Activated CD8-positive, alpha-beta T cell treated with anti-CD3 and anti-CD28 coated beads for 36 hours (primary cell): ENCODE measurements at regions not wholly inside any gene's neighbourhood (a gene's known extent, or its start where the extent isn't known, plus 50 kb on each side); places are given as distances from the start of the nearest gene placed in this dataset.

Source experiments
- ATAC-seq: fragments of 200-7000 bp; cut with Tn5 transposase; one replicate; pipeline ENCODE4 v1.10.0; 2021; ENCODE audit warnings: mild to moderate bottlenecking, moderate library complexity
- CTCF ChIA-PET: fragments of 350-600 bp; sonication (Branson Sonifier 250); formaldehyde crosslinking; loops from one replicate; lab custom pipeline; 2021; ENCODE audit warnings: antibody characterized with exemption; lab: Charles Lee
- POLR2A ChIA-PET: fragments of 350-600 bp; sonication (Branson Sonifier 250); formaldehyde crosslinking; loops from one replicate; lab custom pipeline; 2021; ENCODE audit warnings: antibody characterized with exemption; lab: Charles Lee
- DNase-seq: peaks from one replicate; pipeline ENCODE4 v3.0.0-alpha.2; 2020
- H3K27ac Mint-ChIP-seq: one replicate; pipeline ENCODE4 v1.8.0; 2021; ENCODE audit warnings: mild to moderate bottlenecking, mixed read lengths
- H3K27me3 Mint-ChIP-seq: one replicate; pipeline ENCODE4 v1.8.0; 2021; ENCODE audit warnings: mixed read lengths
- H3K36me3 Mint-ChIP-seq: one replicate; pipeline ENCODE4 v1.8.0; 2021; ENCODE audit warnings: low read depth, mixed read lengths
- H3K4me1 Mint-ChIP-seq: one replicate; pipeline ENCODE4 v1.8.0; 2021; ENCODE audit warnings: low read depth, mixed read lengths
- H3K4me3 Mint-ChIP-seq: one replicate; pipeline ENCODE4 v1.8.0; 2021; ENCODE audit warnings: mild to moderate bottlenecking, moderate library complexity, mixed read lengths
- H3K9me3 Mint-ChIP-seq: one replicate; pipeline ENCODE4 v1.8.0; 2021; ENCODE audit warnings: mixed read lengths
- intact Hi-C: fragments of 100-400 bp; cut with micrococcal nuclease; formaldehyde crosslinking; loops from one replicate; pipeline ENCODE4 v1.10.0; 2022
- TF ChIP-seq, protein P1 (sequence below): fragments of 200-600 bp; IDR thresholded peaks from one replicate; pipeline ENCODE4 v1.8.0; 2022; ENCODE audit warnings: antibody characterized with exemption, mild to moderate bottlenecking

GRCh38 chr14:37945959-37946358 lies 261.7 kb upstream of the SSTR1 start:
- TF ChIP-seq, protein P1, sequence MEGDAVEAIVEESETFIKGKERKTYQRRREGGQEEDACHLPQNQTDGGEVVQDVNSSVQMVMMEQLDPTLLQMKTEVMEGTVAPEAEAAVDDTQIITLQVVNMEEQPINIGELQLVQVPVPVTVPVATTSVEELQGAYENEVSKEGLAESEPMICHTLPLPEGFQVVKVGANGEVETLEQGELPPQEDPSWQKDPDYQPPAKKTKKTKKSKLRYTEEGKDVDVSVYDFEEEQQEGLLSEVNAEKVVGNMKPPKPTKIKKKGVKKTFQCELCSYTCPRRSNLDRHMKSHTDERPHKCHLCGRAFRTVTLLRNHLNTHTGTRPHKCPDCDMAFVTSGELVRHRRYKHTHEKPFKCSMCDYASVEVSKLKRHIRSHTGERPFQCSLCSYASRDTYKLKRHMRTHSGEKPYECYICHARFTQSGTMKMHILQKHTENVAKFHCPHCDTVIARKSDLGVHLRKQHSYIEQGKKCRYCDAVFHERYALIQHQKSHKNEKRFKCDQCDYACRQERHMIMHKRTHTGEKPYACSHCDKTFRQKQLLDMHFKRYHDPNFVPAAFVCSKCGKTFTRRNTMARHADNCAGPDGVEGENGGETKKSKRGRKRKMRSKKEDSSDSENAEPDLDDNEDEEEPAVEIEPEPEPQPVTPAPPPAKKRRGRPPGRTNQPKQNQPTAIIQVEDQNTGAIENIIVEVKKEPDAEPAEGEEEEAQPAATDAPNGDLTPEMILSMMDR = no peak
- intact Hi-C loops = no loop called here
- POLR2A ChIA-PET = interaction anchor here (0.6 kb wide), 1 partner anchor 135 kb away, joined by 3 read pairs; no protein-coding TSS in a partner anchor
- CTCF ChIA-PET = no interaction called here
- ATAC-seq (no peak), DNase-seq (no peak)
- Mint-ChIP-seq H3K36me3 (no peaks in the 10 kb centered on the region), H3K27me3 (peaks cover 1% of the 10 kb centered on the region), H3K4me3 (no peak overlapping the region), H3K9me3 (peaks cover 28% of the 10 kb centered on the region), H3K4me1 (no peaks in the 10 kb centered on the region), H3K27ac (no peak overlapping the region)

DNA sequence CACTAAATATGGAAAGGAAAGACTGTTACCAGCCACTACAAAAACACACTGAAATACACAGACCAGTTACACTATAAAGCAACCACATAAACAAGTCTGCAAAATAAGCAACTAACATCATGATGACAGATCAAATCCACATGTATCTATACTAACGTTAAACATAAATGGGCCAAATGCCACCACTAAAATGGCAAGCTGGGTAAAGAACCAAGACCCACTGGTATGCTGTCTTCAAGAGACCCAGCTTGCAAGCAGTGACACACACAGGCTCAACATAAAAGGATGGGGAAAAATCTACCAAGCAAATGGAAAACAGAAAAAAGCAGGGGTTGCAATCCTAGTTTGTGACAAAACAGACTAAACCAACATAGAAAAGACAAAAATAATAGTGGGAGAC lies 260.9 kb upstream of the SSTR1 start:
- no peaks in the 10 kb centered on the region for H3K4me1 Mint-ChIP-seq
- CTCF ChIA-PET = no interaction called here
- H3K27ac Mint-ChIP-seq = no peak overlapping the region
- H3K36me3 Mint-ChIP-seq = no peaks in the 10 kb centered on the region
- peaks cover 28% of the 10 kb centered on the region for H3K9me3 Mint-ChIP-seq
- TF ChIP-seq, protein P1 = no peak
- no peak for ATAC-seq
- no peak for DNase-seq
- POLR2A ChIA-PET = interaction anchor here (0.6 kb wide), 1 partner anchor 135 kb away, joined by 3 read pairs; no protein-coding TSS in a partner anchor
- intact Hi-C loops = no loop called here
- H3K4me3 Mint-ChIP-seq = no peak overlapping the region
- H3K27me3 Mint-ChIP-seq = no peaks in the 10 kb centered on the region

DNA sequence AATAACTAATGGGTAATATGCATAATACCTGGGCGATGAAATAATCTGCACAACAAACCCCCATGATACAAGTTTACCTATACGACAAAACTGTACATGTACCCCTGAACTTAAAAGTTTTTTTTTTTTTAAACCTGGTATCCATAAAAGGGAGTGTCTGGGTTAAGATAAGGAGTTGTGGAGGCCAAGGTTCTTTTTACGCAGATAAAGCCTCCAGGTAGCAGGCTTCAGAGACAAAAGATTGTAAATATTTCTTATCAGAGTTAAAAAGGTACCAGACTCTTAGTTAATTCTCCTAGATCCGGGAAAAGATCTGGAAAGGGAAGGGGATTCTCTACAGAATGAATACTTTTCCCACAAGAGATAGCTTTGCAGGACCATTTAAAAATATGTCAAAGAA lies 259.4 kb upstream of the SSTR1 start:
- Mint-ChIP-seq H3K4me3 (no peak overlapping the region), H3K9me3 (peaks cover 28% of the 10 kb centered on the region), H3K27me3 (no peaks in the 10 kb centered on the region), H3K36me3 (no peaks in the 10 kb centered on the region), H3K27ac (no peak overlapping the region), H3K4me1 (no peaks in the 10 kb centered on the region)
- ChIA-PET CTCF (no interaction called here), POLR2A (no interaction called here)
- DNase-seq (no peak), ATAC-seq (no peak)
- intact Hi-C loops = no loop called here
- TF ChIP-seq, protein P1 = no peak

DNA sequence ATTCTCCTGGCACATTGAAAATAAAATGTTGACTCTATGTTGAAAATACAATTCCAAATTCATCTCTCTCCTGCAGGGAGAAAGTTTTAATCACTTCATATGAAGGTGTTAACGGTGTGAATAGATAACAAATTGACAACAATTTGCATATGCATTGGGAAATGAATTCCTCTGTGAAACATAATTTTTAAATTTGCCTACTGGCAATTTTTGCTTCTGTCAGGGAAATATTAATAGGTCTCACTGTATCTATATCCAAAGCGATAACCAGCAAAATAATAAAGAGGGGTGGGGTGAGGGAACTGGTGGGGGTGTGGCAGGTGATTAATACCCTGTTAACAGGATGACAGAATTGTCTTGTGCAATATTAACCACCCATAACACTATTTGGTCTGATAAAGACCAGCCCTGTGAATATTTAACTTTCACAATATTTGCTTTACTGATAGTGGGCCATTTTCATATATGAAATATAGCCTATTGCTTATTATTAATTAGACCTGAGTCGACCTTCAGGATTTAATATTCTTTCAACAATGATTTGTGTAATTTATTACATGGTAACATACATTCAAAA lies 239.0 kb upstream of the SSTR1 start:
- CTCF ChIA-PET = no interaction called here
- TF ChIP-seq, protein P1 = no peak
- ATAC-seq (no peak), DNase-seq (no peak)
- no peaks in the 10 kb centered on the region for H3K4me1 Mint-ChIP-seq
- no peaks in the 10 kb centered on the region for H3K36me3 Mint-ChIP-seq
- intact Hi-C loops = no loop called here
- H3K27me3 Mint-ChIP-seq = peaks cover 1% of the 10 kb centered on the region
- POLR2A ChIA-PET = no interaction called here
- H3K27ac Mint-ChIP-seq = no peak overlapping the region
- H3K4me3 Mint-ChIP-seq = no peak overlapping the region
- H3K9me3 Mint-ChIP-seq = peaks cover 2% of the 10 kb centered on the region

- POLR2A ChIA-PET = no interaction called here
Observed at GRCh38 chr14:37969511-37969979, 238.2 kb upstream of the SSTR1 start.

More at GRCh38 chr14:37969511-37969979, 238.2 kb upstream of the SSTR1 start:
- TF ChIP-seq, protein P1 = no peak
- Mint-ChIP-seq H3K27ac (no peak overlapping the region), H3K4me3 (no peak overlapping the region), H3K27me3 (peaks cover 1% of the 10 kb centered on the region), H3K9me3 (peaks cover 2% of the 10 kb centered on the region), H3K36me3 (no peaks in the 10 kb centered on the region), H3K4me1 (no peaks in the 10 kb centered on the region)
- intact Hi-C loops = no loop called here
- no peak for ATAC-seq
- CTCF ChIA-PET = no interaction called here
- no peak for DNase-seq
